ENCODE measurements at regions not wholly inside any gene's neighbourhood (a gene's known extent, or its start where the extent isn't known, plus 50 kb on each side); places are given as distances from the start of the nearest gene placed in this dataset.

- TF ChIP-seq CTCF (IDR thresholded peaks at IDR 0.05) (no peak), POLR2A (IDR thresholded peaks at IDR 0.05) (no peak)
Measured at GRCh38 chr15:97648728-97649127, 311.8 kb upstream of the ARRDC4 start.
